Fibroblast of skin of left quadriceps (primary cell): ENCODE measurements at regions not wholly inside any gene's neighbourhood (a gene's known extent, or its start where the extent isn't known, plus 50 kb on each side); places are given as distances from the start of the nearest gene placed in this dataset.

Experiments used
- DNase-seq, 2 experiments: peaks; one replicate each; pipeline ENCODE4 v3.0.0-alpha.2; 2013; ENCODE audit warnings: low read depth in 2 of 2

DNA sequence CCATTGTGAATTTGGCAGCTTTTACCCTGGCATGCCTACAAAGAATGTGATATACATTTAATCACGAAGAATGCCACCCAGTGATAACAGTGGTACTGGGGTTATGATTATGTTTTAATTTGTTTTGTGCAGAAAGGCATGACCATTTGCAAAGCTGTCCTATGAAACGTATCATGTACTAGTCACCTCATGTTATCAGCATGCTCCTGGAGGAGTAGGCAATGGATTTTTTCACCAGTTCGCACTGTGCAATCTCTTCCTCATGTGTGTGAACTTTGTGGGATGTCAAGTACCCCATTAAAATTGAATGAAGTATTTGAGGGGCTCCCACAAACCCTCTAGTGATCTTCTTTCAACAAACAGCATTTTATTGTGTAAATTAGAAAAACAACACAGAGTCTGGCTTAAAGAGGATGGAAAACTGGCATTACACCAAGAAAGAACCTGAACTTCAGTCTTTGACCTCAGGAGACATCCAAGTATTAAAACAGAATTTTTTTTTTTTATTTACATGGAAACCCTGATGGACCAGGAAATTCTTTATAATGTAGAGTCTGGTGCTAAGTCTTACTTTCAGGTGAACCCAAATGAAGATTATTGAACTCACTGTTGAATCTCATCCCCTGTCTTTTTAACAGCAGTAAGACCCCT lies 200.6 kb upstream of the PGRMC2 start:
- no peak for DNase-seq

GRCh38 chr4:128484896-128485295 lies 197.3 kb upstream of the PGRMC2 start:
- DNase-seq: no peak

- peak; percentile 58 to 59 for DNase-seq
Observed at GRCh38 chr4:128483816-128484215, 196.2 kb upstream of the PGRMC2 start.

DNA sequence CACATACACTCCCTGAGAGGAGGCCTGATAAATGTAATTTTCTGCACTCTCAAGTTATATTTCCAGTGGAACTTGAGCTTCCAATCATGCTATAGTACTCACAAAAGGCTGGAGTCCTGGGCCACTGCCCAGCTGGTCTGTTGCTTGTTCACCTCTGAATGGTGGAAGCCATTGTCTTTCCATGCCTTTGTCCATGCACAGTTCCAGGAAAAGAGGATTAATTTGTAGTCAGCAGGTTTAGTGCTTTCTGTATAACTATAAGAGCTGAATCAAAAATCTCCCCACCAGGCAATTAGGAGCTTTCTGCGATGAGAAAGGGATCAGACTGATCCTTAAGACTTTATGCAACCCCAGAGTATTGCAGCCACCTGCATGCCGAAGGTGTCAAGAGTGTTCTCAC lies 195.4 kb upstream of the PGRMC2 start:
- DNase-seq: no peak

- DNase-seq: no peak
Observed at GRCh38 chr4:128481752-128482480, 194.3 kb upstream of the PGRMC2 start.

GRCh38 chr4:128480945-128481344 lies 193.3 kb upstream of the PGRMC2 start:
- no peak for DNase-seq

GRCh38 chr4:128477540-128477939 lies 189.9 kb upstream of the PGRMC2 start:
- DNase-seq: no peak

GRCh38 chr4:128475597-128475996 lies 188.0 kb upstream of the PGRMC2 start:
- no peak for DNase-seq

DNA sequence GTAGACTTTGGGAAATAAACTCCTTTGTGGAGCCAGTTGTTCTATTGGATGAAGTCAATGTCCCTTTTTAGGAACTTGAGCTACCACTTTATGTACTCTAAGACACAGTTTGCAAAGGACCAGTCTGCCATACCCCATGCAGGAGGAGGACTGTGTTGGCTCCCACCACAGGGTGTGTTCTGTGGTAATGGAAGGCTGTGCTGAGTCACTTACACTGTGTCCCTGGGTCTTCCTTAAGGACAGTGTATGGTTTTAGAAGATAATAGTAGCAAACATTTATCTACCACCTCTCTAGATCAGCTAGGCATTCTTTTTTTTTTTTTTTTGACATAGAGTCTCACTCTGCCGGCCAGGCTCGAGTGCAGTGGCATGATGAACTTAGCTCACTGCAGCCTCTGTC lies 184.0 kb upstream of the PGRMC2 start:
- DNase-seq: no peak

DNA sequence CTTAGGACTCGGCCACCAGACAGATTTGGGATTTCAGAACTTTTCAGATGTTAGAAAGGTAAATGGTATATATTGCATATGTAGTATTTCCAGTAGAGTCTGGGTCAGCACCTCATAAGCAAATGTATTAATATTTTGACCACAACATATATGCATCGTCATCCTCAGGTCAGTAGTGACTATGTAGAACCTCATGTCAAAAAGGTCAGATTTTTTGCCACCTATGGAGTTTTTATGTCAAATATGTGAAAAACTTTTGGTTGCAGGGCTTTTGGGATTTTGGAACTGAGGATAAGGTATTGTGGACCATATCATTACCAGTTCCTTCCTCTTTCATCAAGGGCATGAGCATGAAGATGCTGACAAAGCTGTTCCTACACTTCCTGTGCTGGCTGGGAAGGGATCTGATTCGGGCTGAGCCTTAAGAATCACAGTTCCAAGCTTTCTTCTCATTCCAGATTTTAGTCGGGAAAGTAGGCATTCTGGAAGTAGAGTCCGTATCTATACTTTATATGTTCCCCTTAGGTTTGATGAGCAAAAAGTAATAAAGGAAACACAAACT lies 183.0 kb upstream of the PGRMC2 start:
- DNase-seq: no peak

- peak; percentile 95 for DNase-seq
Observed at GRCh38 chr4:128468123-128468989, 180.7 kb upstream of the PGRMC2 start.

DNA sequence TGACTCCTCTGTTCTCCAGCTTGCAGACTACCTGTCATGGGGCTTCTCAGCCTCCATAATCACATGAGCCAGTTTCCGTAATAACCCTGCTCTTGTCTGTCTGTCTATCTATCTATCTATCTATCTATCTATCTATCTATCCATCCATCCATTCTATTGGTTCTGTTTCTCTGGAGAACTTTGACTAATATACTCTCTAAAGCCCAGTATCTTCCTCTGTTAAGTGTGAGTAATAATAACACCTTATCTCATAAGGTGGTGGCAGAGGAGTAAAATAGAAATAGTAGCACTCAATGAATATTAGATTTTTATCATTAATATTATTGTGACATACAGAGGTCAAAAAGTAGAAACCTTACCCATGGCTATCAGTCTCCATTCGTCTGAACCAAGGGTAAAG lies 177.9 kb upstream of the PGRMC2 start:
- DNase-seq: no peak

GRCh38 chr4:128463006-128463405 lies 175.4 kb upstream of the PGRMC2 start:
- no peak for DNase-seq

DNA sequence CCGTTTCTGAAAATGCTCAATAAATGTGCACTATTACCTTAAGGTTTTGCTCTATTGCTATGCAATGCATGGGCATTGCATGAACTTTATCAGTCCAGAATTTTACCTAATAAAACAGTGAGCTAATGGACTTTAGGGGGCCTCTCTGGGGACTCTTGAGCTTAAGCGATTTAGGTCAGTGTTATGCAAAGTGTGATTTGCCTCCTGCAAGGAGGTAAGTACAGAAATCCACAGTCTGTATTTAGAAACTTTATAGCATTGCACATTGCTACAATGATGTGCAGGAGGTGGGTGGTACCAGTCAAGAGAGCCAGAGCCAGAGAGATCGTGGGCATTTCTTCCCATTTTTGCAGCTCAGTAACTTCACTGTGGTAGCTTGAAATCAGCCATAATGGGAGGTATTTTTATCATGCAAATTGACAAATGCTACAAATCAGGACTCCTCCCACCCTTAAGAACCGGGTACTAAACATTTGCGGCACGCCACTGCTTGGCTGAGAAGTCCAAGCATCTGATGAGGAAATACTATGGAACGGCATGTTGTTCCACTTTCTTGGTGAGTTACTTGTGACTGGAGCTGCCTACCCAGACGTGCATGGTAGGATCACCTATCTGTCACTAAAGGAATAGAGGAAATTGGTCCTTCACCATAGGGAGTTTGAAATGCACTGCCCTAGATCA lies 174.6 kb upstream of the PGRMC2 start:
- no peak for DNase-seq

DNA sequence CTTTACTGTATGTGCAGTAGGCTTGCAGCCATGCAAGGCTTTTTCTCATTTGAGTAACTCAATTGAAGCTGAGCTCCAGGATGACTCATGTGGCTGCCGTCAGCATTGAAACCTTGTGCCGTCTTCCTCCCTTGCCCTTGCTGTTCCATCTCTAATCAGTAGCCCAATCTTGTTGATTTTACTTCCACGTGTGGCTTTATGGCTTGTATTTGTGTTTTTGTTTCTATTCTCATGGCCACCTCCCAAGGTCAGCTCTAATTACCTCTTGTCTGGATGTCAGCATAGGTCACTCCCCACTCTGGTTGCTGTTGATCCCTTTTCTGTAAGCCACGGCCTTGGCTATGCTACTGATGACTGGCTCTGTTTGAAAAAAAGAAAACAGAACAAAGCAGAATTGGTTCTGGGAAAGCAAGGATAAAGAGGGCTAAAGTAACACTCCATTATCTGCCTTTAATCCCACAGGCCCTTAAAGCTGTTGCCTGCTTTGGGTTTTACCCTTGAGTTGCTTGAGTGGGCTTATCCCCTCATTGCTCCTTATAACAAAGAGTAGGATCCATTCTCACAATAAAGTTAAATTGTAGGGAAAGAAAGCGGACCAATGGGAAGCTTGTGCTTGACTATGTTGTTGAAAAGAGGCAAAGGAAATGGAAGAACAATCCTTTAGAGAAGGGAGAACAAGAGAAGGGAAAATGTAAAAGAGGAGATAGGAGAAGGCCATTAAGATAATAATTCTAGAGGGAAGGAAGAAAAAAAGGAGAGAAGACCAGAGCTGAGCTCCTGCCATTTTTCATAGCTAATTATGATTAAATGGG lies 173.9 kb upstream of the PGRMC2 start:
- DNase-seq: peak; percentile 63

DNA sequence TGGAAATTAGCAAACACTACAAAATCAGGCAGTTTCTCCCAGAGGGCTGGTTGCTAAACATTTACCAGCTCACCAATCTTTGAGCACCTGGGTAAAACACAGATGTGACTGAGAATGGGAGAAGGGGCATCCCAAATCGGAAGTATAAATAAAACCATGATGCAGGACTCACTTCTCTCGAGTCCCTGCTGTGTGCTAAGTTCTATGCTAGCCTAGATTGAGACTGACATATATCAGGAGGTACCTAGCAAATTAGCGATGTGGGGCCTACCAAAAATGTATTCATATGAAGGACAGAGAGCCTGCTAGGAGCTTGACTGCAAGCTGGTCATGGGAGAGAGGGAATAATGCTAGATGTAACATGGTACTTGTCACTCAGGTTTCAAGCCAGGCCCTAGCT lies 171.9 kb upstream of the PGRMC2 start:
- DNase-seq: no peak

- no peak for DNase-seq
Observed at GRCh38 chr4:128458816-128459215, 171.2 kb upstream of the PGRMC2 start.

- DNase-seq: no peak
Observed at GRCh38 chr4:128457726-128458125, 170.1 kb upstream of the PGRMC2 start.

- no peak for DNase-seq
Observed at GRCh38 chr4:128456171-128456570, 168.6 kb upstream of the PGRMC2 start.

DNA sequence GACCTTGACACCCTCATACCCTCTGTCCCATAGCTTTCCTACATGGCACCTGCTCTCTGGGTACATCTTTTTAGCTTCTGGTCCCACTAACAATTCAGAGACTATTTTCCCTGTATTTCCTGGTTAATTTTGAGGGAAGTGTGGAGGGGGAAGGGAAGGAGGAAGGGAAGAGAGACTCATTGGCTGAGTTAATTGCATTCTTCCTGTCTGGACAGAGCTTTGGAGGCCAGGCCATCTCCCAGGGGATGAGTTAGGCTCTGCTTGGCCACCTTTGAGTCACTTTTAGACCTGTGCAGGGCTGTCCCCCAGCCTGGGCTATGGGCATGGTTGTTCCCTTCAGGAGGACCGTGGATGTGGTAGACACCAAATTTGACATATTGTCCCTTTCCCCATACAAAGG lies 167.9 kb upstream of the PGRMC2 start:
- DNase-seq: no peak

- no peak for DNase-seq
Observed at GRCh38 chr4:128454881-128455280, 167.3 kb upstream of the PGRMC2 start.
